Body of pancreas (tissue), 4 donors: ENCODE measurements at regions not wholly inside any gene's neighbourhood (a gene's known extent, or its start where the extent isn't known, plus 50 kb on each side); places are given as distances from the start of the nearest gene placed in this dataset.

Experiments
- POLR2A ChIP-seq, 3 donors: fragments of 450-650 bp; IDR thresholded peaks; one replicate each; pipeline ENCODE4 v1.6.1; 2016; ENCODE audit warnings: antibody characterized with exemption in 3 of 3, mild to moderate bottlenecking in 2 of 3
- TF ChIP-seq, protein P1 (sequence below), 7 experiments: fragments of 450-650 bp in 4 of 7; fragments of 200-600 bp in 3 of 7; sonication (generic) in 3 of 7; IDR thresholded peaks; one replicate each; pipeline ENCODE4 v1.5.1; 2016 to 2019; ENCODE audit warnings: antibody characterized with exemption in 7 of 7

DNA sequence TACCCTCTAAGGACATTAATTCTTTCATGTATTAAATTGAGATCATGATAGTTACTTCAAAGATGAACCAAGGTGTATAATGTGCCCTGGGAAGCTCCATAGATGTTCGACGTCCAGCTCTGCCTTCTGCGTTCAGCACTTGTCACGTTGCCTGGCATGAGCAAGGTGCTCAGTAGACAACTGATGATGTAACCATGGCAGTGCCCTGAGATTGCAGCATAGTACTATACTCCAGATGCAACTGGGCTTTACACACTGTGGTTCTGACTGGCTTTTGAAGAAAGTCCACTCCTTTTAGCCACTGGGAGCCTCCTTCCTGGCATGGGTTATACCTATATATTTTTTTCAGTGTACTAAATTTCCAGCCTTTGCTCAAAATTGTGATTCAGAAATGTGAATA, 355.8 kb upstream of the SORCS1 start:
- TF ChIP-seq, protein P1, sequence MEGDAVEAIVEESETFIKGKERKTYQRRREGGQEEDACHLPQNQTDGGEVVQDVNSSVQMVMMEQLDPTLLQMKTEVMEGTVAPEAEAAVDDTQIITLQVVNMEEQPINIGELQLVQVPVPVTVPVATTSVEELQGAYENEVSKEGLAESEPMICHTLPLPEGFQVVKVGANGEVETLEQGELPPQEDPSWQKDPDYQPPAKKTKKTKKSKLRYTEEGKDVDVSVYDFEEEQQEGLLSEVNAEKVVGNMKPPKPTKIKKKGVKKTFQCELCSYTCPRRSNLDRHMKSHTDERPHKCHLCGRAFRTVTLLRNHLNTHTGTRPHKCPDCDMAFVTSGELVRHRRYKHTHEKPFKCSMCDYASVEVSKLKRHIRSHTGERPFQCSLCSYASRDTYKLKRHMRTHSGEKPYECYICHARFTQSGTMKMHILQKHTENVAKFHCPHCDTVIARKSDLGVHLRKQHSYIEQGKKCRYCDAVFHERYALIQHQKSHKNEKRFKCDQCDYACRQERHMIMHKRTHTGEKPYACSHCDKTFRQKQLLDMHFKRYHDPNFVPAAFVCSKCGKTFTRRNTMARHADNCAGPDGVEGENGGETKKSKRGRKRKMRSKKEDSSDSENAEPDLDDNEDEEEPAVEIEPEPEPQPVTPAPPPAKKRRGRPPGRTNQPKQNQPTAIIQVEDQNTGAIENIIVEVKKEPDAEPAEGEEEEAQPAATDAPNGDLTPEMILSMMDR (IDR thresholded peaks at IDR 0.05) = no peak
- TF ChIP-seq POLR2A (IDR thresholded peaks at IDR 0.05) = no peak
